DND-41 (cell line): ENCODE measurements at regions not wholly inside any gene's neighbourhood (a gene's known extent, or its start where the extent isn't known, plus 50 kb on each side); places are given as distances from the start of the nearest gene placed in this dataset.

Experiments used
- CTCF ChIP-seq: IDR thresholded peaks from 2 replicates; pipeline ENCODE4 v1.5.1; 2012; ENCODE audit warnings: borderline replicate concordance, low read length, moderate library complexity, mild to moderate bottlenecking; ENCODE audit not compliant: poor library complexity, severe bottlenecking; ENCODE audit errors: extremely low read depth
- EZH2 ChIP-seq: IDR thresholded peaks from 3 replicates; pipeline ENCODE4 v1.6.1; 2012; ENCODE audit warnings: borderline replicate concordance, low read depth, mild to moderate bottlenecking, moderate library complexity, low read length, inconsistent platforms; ENCODE audit not compliant: severe bottlenecking

GRCh38 chr10:3376631-3377030 lies 204.0 kb upstream of the PITRM1 start:
- TF ChIP-seq CTCF (no peak), EZH2 (no peak)
